PC-9 (cell line): ENCODE measurements at regions not wholly inside any gene's neighbourhood (a gene's known extent, or its start where the extent isn't known, plus 50 kb on each side); places are given as distances from the start of the nearest gene placed in this dataset.

Experiments used
- BruUV-seq: library from RNA; stranded (reverse); fragments of 400-500 nt; replicated peaks from 2 replicates; lab custom pipeline; 2021; lab: Mats Ljungman, UMichigan
- CTCF ChIA-PET: fragments of 300-600 bp; sonication (Branson Sonifier 250); formaldehyde crosslinking; loops from one replicate; lab custom pipeline; 2022; ENCODE audit warnings: antibody characterized with exemption; lab: Charles Lee
- POLR2A ChIA-PET: fragments of 300-600 bp; sonication (Branson Sonifier 250); formaldehyde crosslinking; loops from one replicate; lab custom pipeline; 2022; ENCODE audit warnings: antibody characterized with exemption; ENCODE audit not compliant: unreplicated experiment; lab: Charles Lee
- DNase-seq, 2 experiments: peaks; one replicate each; pipeline versions ENCODE4 v3.0.0 to v3.0.0-alpha.2; 2015 to 2022; ENCODE audit warnings: mixed read lengths in 1 of 2
- H2AFZ ChIP-seq: fragments of 200-600 bp; sonication (generic); 2 replicates; pipeline ENCODE4 v1.8.1; 2017; ENCODE audit warnings: antibody characterized with exemption
- H3F3A ChIP-seq: fragments of 200-600 bp; sonication (generic); 2 replicates; pipeline ENCODE4 v1.8.1; 2017; ENCODE audit warnings: antibody characterized with exemption, mild to moderate bottlenecking, low read depth; ENCODE audit not compliant: insufficient read depth
- H3K27ac ChIP-seq: fragments of 200-600 bp; sonication (generic); 2 replicates; pipeline ENCODE4 v1.6.1; 2016; ENCODE audit warnings: mixed run types
- H3K27me3 ChIP-seq: fragments of 200-600 bp; sonication (generic); 2 replicates; pipeline ENCODE4 v1.6.1; 2016; ENCODE audit warnings: low read depth, mixed run types; ENCODE audit not compliant: insufficient read depth
- H3K36me3 ChIP-seq: fragments of 200-600 bp; sonication (generic); 2 replicates; pipeline ENCODE4 v1.6.1; 2016; ENCODE audit warnings: low read depth, mixed run types
- H3K4me1 ChIP-seq: fragments of 200-600 bp; sonication (generic); replicated peaks from 2 replicates; pipeline ENCODE4 v1.6.1; 2016; ENCODE audit warnings: mixed run types; ENCODE audit not compliant: insufficient read depth
- H3K4me2 ChIP-seq: fragments of 200-600 bp; sonication (generic); 2 replicates; pipeline ENCODE4 v1.6.1; 2017; ENCODE audit warnings: mixed run types
- H3K4me3 ChIP-seq: fragments of 200-600 bp; sonication (generic); 2 replicates; pipeline ENCODE4 v1.6.1; 2016; ENCODE audit warnings: mixed run types
- H3K79me2 ChIP-seq: fragments of 200-600 bp; sonication (generic); 2 replicates; pipeline ENCODE4 v1.6.1; 2017; ENCODE audit warnings: low read depth, mixed run types
- H3K9me2 ChIP-seq: fragments of 200-600 bp; sonication (generic); 2 replicates; pipeline ENCODE4 v1.8.1; 2017; ENCODE audit warnings: mild to moderate bottlenecking; ENCODE audit not compliant: insufficient read depth
- H3K9me3 ChIP-seq: fragments of 200-600 bp; sonication (generic); 2 replicates; pipeline ENCODE4 v1.8.1; 2016; ENCODE audit warnings: low read depth; ENCODE audit not compliant: insufficient read depth
- H4K20me1 ChIP-seq: fragments of 200-600 bp; sonication (generic); 2 replicates; pipeline ENCODE4 v1.8.1; 2017; ENCODE audit not compliant: insufficient read depth
- CTCF ChIP-seq: fragments of 200-600 bp; sonication (generic); conservative IDR thresholded peaks from 2 replicates; pipeline ENCODE4 v1.6.1; 2017; ENCODE audit warnings: mixed run types, antibody characterized with exemption, mild to moderate bottlenecking, moderate library complexity
- EZH2 ChIP-seq: fragments of 200-600 bp; sonication (generic); IDR thresholded peaks from 2 replicates; pipeline ENCODE4 v1.8.0; 2017; ENCODE audit warnings: antibody characterized with exemption, low read depth
- intact Hi-C: fragments of 100-400 bp; cut with micrococcal nuclease; formaldehyde crosslinking; loops from one replicate; pipeline ENCODE4 v1.10.0; 2022; ENCODE audit not compliant: unreplicated experiment

GRCh38 chr5:93055971-93056370, 525.0 kb downstream of the NR2F1-AS1 start:
- Histone ChIP-seq H3K36me3 (no peaks in the 10 kb centered on the region), H4K20me1 (no peaks in the 10 kb centered on the region), H3K4me1 (peaks cover 7% of the 10 kb centered on the region), H3K27ac (no peak overlapping the region), H3K27me3 (no peaks in the 10 kb centered on the region), H3K79me2 (no peaks in the 10 kb centered on the region), H3K4me2 (no peak overlapping the region), H3K9me2 (peaks cover 5% of the 10 kb centered on the region; the same call in 1 of the 2 replicates), H3K4me3 (no peak overlapping the region), H3F3A (no peaks in the 10 kb centered on the region), H3K9me3 (no peaks in the 10 kb centered on the region), H2AFZ (no peak overlapping the region)
- DNase-seq: no peak
- TF ChIP-seq EZH2 (no peak), CTCF (no peak)
- no TSS peak for BruUV-seq
- POLR2A ChIA-PET: no interaction called here
- CTCF ChIA-PET: no interaction called here
- intact Hi-C loops: no loop called here

- no peak overlapping the region for H3K4me3 ChIP-seq
- no peak overlapping the region for H3K27ac ChIP-seq
- no peaks in the 10 kb centered on the region for H3K36me3 ChIP-seq
- ChIA-PET CTCF (no interaction called here), POLR2A (no interaction called here)
- no peaks in the 10 kb centered on the region for H3K79me2 ChIP-seq
- no peak for TF ChIP-seq EZH2
- no peak for TF ChIP-seq CTCF
- no peak for DNase-seq
- H2AFZ ChIP-seq: no peak overlapping the region
- H3K27me3 ChIP-seq: no peaks in the 10 kb centered on the region
- BruUV-seq: no TSS peak
- no peaks in the 10 kb centered on the region for H3K9me3 ChIP-seq
- H3K9me2 ChIP-seq: peaks cover 5% of the 10 kb centered on the region; the same call in 1 of the 2 replicates
- intact Hi-C loops: no loop called here
- H4K20me1 ChIP-seq: no peaks in the 10 kb centered on the region
- H3K4me1 ChIP-seq: peaks cover 7% of the 10 kb centered on the region
- H3F3A ChIP-seq: no peaks in the 10 kb centered on the region
- no peak overlapping the region for H3K4me2 ChIP-seq
Observed at GRCh38 chr5:93055561-93055960, 525.5 kb downstream of the NR2F1-AS1 start.

- POLR2A ChIA-PET: no interaction called here
- no peaks in the 10 kb centered on the region for H3K36me3 ChIP-seq
Observed at GRCh38 chr5:93054424-93055163, 526.4 kb downstream of the NR2F1-AS1 start.

More at GRCh38 chr5:93054424-93055163, 526.4 kb downstream of the NR2F1-AS1 start:
- H3K79me2 ChIP-seq: no peaks in the 10 kb centered on the region
- H4K20me1 ChIP-seq: no peaks in the 10 kb centered on the region
- TF ChIP-seq EZH2 (no peak), CTCF (no peak)
- H3F3A ChIP-seq: no peaks in the 10 kb centered on the region
- H3K4me2 ChIP-seq: no peak overlapping the region
- H3K27me3 ChIP-seq: no peaks in the 10 kb centered on the region
- CTCF ChIA-PET: no interaction called here
- BruUV-seq: no TSS peak
- intact Hi-C loops: no loop called here
- no peak overlapping the region for H3K27ac ChIP-seq
- no peak overlapping the region for H3K4me3 ChIP-seq
- no peaks in the 10 kb centered on the region for H3K9me3 ChIP-seq
- DNase-seq: no peak
- H2AFZ ChIP-seq: no peak overlapping the region
- peaks cover 7% of the 10 kb centered on the region for H3K4me1 ChIP-seq
- peaks cover 5% of the 10 kb centered on the region; the same call in 1 of the 2 replicates for H3K9me2 ChIP-seq
